VCaP (cell line): ENCODE measurements at regions not wholly inside any gene's neighbourhood (a gene's known extent, or its start where the extent isn't known, plus 50 kb on each side); places are given as distances from the start of the nearest gene placed in this dataset.

Source experiments
- H3K27ac ChIP-seq: fragments of 450-650 bp; 2 replicates; pipeline ENCODE4 v1.5.1; 2017
- CTCF ChIP-seq: fragments of 450-650 bp; conservative IDR thresholded peaks from 2 replicates; pipeline ENCODE4 v1.5.1; 2017; ENCODE audit warnings: mild to moderate bottlenecking, moderate library complexity

DNA sequence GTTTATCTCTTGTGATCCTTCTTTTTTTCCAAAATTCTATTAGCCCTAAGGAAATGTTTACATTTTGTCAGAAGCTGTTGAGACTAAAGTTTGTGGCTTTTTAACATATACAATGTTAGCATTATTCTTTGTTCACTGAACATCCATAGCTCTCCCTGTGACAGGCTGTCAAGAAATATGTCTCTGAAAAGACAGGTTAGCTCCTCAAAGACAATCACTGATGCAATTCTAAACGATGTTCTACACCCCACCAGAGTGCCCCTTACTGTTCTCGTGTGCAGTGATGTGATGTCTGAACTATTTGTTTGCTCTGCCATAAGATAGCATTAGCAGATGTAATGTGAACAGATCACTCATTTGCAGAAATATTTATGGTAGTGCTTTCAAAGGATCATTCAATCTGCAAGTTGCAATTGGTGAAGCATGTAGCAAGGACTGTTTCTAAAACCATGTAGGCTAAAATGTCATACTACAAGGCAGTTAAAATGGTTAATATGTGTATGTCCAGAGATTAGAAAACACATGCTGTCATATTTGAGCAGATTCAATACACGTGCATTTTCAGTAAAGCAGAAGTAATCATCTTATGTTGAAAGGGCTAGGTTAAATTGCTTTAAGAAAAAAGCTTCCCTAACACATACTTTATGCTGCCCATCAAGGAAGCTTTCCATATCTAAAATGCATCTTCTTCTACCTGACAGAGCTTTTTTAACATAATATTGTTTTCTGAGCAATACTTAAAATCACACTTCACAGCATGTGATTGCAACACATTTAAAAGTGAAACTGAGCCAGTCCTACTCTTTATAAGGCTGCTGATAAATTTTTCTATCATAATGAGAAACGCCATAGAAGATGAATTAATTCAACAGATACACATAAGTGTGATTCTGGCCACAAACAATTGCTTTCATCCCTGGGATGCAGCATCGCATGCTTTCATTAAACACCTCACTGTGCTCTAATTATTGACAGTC lies 285.7 kb upstream of the UBE2E3 start:
- H3K27ac ChIP-seq: peak overlapping the region; percentile 74
- no peak for TF ChIP-seq CTCF

DNA sequence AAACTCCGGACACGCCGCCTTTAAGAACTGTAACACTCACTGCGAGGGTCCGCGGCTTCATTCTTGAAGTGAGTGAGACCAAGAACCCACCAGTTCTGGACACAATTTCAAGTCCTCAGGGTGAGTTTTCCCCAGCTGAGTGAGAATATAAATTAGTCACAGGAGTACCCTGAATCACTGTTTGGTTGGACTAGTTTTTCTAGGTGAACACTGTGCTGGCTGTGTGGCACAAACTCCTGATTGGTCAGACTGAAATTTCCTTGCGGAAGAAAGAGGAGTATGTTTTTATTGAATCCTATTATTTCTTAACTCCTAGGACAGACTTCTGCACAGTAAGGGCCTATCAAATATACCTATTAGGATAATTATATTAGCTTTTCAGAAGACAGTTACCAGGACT lies 288.1 kb upstream of the UBE2E3 start:
- TF ChIP-seq CTCF: no peak
- H3K27ac ChIP-seq: peak overlapping the region; percentile 74

DNA sequence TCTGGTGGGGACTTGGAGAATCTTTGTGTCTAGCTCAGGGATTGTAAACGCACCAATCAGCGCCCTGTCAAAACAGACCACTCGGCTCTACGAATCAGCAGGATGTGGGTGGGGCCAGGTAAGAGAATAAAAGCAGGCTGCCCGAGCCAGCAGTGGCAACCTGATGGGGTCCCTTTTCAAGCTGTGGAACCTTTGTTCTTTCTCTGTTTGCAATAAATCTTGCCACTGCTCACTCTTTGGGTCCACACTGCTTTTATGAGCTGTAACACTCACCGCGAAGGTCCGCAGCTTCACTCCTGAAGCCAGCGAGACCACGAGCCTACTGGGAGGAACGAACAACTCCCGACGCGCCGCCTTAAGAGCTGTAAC lies 288.6 kb upstream of the UBE2E3 start:
- H3K27ac ChIP-seq: peak overlapping the region; percentile 74

DNA sequence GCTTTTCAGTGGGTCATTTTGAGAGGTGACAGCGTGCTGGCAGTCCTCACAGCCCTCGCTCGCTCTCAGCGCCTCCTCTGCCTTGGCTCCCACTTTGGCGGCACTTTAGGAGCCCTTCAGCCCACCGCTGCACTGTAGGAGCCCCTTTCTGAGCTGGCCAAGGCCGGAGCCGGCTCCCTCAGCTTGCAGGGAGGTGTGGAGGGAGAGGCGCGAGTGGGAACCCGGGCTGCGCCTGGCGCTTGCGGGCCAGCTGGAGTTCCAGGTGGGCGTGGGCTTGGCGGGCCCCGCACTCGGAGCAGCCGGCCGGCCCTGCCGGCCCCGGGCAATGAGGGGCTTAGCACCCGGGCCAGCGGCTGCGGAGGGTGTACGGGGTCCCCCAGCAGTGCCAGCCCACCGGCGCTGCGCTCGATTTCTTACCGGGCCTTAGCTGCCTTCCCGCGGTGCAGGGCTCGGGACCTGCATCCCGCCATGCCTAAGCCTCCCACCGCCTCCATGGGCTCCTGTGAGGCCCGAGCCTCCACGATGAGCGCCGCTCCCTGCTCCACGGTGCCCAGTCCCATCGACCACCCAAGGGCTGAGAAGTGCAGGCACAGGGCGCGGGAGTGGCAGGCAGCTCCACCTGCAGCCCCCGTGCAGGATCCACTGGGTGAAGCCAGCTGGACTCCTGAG lies 289.1 kb upstream of the UBE2E3 start:
- peak overlapping the region; percentile 74 for H3K27ac ChIP-seq

DNA sequence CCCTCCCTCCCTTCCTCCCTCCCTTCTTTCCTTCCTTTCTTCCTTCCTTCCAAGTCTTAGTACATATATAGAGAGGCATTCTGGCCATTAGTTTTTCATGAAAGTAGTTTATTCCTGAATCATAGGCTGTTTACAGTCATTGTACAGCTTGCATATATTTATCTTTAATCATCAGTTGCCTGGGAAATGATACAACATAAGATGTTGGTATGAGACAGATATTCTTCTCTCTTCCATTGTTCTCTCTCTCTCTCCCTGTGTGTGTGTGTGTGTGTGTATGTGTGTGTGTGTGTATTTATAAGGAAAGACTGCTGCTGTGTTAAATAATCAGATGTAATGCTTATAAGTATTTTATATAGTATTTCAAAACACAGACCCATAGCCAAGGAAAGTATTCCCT lies 289.8 kb upstream of the UBE2E3 start:
- TF ChIP-seq CTCF: no peak

DNA sequence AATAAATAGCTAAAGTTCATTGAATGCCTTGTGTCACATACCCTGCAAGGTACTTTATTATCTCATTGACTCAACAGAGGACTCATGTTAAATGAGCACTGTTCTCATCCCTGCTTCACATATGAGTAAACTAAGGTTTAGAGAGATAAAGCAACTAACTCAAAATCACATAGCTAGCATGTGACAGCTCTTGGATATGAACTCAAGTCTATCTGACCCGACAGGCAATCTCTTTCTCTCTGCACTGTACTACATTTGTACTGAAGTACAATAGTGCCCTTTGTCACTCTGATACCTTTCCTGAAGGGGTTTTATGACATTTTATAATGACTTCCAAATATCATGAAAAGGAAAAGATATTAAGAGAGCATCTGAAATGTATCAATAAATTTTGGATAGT lies 297.5 kb upstream of the UBE2E3 start:
- TF ChIP-seq CTCF: no peak
- no peak overlapping the region for H3K27ac ChIP-seq

More for the DNA sequence above, 289.8 kb upstream of the UBE2E3 start:
- no peak overlapping the region for H3K27ac ChIP-seq

DNA sequence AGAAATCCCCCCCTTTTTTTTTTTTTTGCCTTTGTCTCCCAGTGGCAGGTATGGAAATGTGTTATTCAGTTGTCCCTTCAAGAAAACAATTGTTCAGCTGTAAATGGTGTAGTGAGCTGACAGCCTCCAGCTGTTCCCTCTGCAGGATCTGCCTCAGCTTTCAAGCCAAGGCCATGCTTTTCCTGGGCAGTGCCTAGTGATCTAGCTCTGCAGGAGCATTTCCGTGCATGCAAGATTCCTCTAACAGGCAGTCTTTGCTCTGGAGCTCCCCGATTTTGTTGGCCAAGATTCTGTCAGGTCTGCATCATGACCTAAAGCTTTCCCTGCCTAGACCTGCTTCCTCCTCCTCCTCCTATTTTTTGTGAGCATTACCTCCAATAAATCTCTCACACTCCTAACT lies 300.7 kb upstream of the UBE2E3 start:
- TF ChIP-seq CTCF: no peak
- H3K27ac ChIP-seq: peak overlapping the region; percentile 15; the same call in 1 of the 2 replicates

DNA sequence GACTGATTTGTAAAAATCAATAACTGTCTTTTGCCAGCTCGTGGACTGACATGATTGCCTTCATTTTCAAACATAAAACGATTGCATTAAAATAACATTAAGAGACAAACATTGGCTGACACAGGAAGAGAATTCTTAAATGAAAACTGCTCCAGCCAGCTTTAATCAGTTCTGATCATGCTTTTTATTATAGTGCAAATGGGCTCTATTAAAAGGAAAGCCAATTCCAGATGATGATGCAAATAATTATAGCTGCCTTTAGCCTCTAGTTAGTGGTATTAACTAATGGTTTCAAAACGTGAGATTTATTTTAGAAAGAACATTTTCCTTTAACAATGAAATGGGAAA lies 301.8 kb upstream of the UBE2E3 start:
- peak overlapping the region; percentile 15; the same call in 1 of the 2 replicates for H3K27ac ChIP-seq
- TF ChIP-seq CTCF: no peak
